ENCODE measurements at regions not wholly inside any gene's neighbourhood (a gene's known extent, or its start where the extent isn't known, plus 50 kb on each side); places are given as distances from the start of the nearest gene placed in this dataset.
"Not testable (repeated sequence)": the region's sequence is repeated elsewhere in the genome, so short reads cannot be mapped to it uniquely, and the experiment has no call there.

- intact Hi-C loops (cut with DNase I): no loop called here
- no peak overlapping the region for H3K27ac ChIP-seq
- H3K36me3 ChIP-seq: no peaks in the 10 kb centered on the region
- no peak overlapping the region for H3K4me3 ChIP-seq
- H3K9me3 ChIP-seq: no peaks in the 10 kb centered on the region
- H3K27me3 ChIP-seq: no peaks in the 10 kb centered on the region
- H3K9ac ChIP-seq (ENCODE audit: low read depth in 2 of 2, low read length in 2 of 2): no peak overlapping the region
- no peaks in the 10 kb centered on the region for H3K4me1 ChIP-seq
- TF ChIP-seq CTCF (IDR thresholded peaks at IDR 0.05): no peak
- DNase-seq: no peak
Observed at GRCh38 chr12:105887131-105887530, 251.6 kb downstream of the NUAK1 start.

- intact Hi-C loops (cut with DNase I): no loop called here
- no peak for DNase-seq
- Histone ChIP-seq H3K4me3 (no peak overlapping the region), H3K27me3 (no peaks in the 10 kb centered on the region), H3K4me1 (no peaks in the 10 kb centered on the region), H3K9me3 (no peaks in the 10 kb centered on the region), H3K9ac (ENCODE audit: low read depth in 2 of 2, low read length in 2 of 2) (no peak overlapping the region), H3K27ac (no peak overlapping the region), H3K36me3 (no peaks in the 10 kb centered on the region)
- no peak for TF ChIP-seq CTCF (IDR thresholded peaks at IDR 0.05)
Observed at GRCh38 chr12:105888696-105889095, 250.1 kb downstream of the NUAK1 start.

GRCh38 chr12:105892362-105892910 lies 246.3 kb downstream of the NUAK1 start:
- DNase-seq: no peak
- Histone ChIP-seq H3K4me3 (no peak overlapping the region), H3K9me3 (no peaks in the 10 kb centered on the region), H3K27ac (no peak overlapping the region), H3K36me3 (no peaks in the 10 kb centered on the region), H3K4me1 (no peaks in the 10 kb centered on the region), H3K27me3 (no peaks in the 10 kb centered on the region), H3K9ac (ENCODE audit: low read depth in 2 of 2, low read length in 2 of 2) (no peak overlapping the region)
- intact Hi-C loops (cut with DNase I): no loop called here
- no peak for TF ChIP-seq CTCF (IDR thresholded peaks at IDR 0.05)

- H3K36me3 ChIP-seq; H3K4me3 ChIP-seq; intact Hi-C loops (cut with DNase I); H3K27ac ChIP-seq; H3K9me3 ChIP-seq; H3K4me1 ChIP-seq; H3K27me3 ChIP-seq; DNase-seq; H3K9ac ChIP-seq (ENCODE audit: low read depth in 2 of 2, low read length in 2 of 2): not testable (repeated sequence)
Observed at GRCh38 chr12:105895197-105895832, 243.4 kb downstream of the NUAK1 start.

GRCh38 chr12:105897311-105897725 lies 241.4 kb downstream of the NUAK1 start:
- intact Hi-C loops (cut with DNase I): no loop called here
- no peaks in the 10 kb centered on the region for H3K4me1 ChIP-seq
- no peak for TF ChIP-seq CTCF (IDR thresholded peaks at IDR 0.05)

GRCh38 chr12:105898271-105898670 lies 240.5 kb downstream of the NUAK1 start:
- H3K4me3 ChIP-seq; intact Hi-C loops (cut with DNase I); H3K4me1 ChIP-seq; H3K36me3 ChIP-seq; H3K9ac ChIP-seq (ENCODE audit: low read depth in 2 of 2, low read length in 2 of 2); DNase-seq; H3K27ac ChIP-seq; H3K27me3 ChIP-seq; H3K9me3 ChIP-seq: not testable (repeated sequence)

More at GRCh38 chr12:105897311-105897725, 241.4 kb downstream of the NUAK1 start:
- Histone ChIP-seq H3K27me3 (no peaks in the 10 kb centered on the region), H3K27ac (no peak overlapping the region), H3K4me3 (no peak overlapping the region), H3K36me3 (no peaks in the 10 kb centered on the region), H3K9ac (ENCODE audit: low read depth in 2 of 2, low read length in 2 of 2) (no peak overlapping the region), H3K9me3 (no peaks in the 10 kb centered on the region)
- no peak for DNase-seq

Measured in colonic mucosa (tissue), 4 donors.